ENCODE measurements at regions not wholly inside any gene's neighbourhood (a gene's known extent, or its start where the extent isn't known, plus 50 kb on each side); places are given as distances from the start of the nearest gene placed in this dataset.
"Not testable (repeated sequence)": the region's sequence is repeated elsewhere in the genome, so short reads cannot be mapped to it uniquely, and the experiment has no call there.

DNA sequence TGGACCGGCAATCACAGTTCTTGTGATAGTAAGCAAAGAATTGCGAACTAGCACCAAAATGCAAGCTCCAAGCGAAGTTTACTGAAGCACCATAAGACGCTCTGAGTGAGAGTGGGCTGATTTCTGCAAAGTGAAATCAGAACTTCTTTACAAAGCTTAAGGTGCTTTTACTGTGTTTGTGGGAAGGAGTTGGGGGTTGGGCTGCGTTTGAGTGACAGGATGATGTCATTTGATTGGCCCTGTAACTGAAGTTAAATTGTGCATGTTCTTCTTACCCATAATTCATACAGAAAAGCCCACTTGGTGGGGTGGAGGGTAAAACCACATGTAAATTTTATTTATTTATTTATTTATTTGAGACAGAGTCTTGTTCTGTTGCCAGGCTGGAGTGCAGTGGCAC is 970.6 kb upstream of the CDH18 start:
- TF ChIP-seq SPI1 (IDR thresholded peaks at IDR 0.05; ENCODE audit: borderline replicate concordance, low read depth), result no peak
- TF ChIP-seq CTCF (IDR thresholded peaks at IDR 0.05; ENCODE audit: insufficient read depth, low read length), result no peak
- no peak for TF ChIP-seq GABPA (IDR thresholded peaks at IDR 0.05; ENCODE audit: low read depth)
- TF ChIP-seq, protein P1, sequence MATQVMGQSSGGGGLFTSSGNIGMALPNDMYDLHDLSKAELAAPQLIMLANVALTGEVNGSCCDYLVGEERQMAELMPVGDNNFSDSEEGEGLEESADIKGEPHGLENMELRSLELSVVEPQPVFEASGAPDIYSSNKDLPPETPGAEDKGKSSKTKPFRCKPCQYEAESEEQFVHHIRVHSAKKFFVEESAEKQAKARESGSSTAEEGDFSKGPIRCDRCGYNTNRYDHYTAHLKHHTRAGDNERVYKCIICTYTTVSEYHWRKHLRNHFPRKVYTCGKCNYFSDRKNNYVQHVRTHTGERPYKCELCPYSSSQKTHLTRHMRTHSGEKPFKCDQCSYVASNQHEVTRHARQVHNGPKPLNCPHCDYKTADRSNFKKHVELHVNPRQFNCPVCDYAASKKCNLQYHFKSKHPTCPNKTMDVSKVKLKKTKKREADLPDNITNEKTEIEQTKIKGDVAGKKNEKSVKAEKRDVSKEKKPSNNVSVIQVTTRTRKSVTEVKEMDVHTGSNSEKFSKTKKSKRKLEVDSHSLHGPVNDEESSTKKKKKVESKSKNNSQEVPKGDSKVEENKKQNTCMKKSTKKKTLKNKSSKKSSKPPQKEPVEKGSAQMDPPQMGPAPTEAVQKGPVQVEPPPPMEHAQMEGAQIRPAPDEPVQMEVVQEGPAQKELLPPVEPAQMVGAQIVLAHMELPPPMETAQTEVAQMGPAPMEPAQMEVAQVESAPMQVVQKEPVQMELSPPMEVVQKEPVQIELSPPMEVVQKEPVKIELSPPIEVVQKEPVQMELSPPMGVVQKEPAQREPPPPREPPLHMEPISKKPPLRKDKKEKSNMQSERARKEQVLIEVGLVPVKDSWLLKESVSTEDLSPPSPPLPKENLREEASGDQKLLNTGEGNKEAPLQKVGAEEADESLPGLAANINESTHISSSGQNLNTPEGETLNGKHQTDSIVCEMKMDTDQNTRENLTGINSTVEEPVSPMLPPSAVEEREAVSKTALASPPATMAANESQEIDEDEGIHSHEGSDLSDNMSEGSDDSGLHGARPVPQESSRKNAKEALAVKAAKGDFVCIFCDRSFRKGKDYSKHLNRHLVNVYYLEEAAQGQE (IDR thresholded peaks at IDR 0.05; ENCODE audit: insufficient replicate concordance, low read depth), result no peak
- no peak for TF ChIP-seq POLR2AphosphoS5 (IDR thresholded peaks at IDR 0.05; ENCODE audit: low read depth)
- no peak overlapping the region for H3K4me3 ChIP-seq (replicated peaks; ENCODE audit: insufficient read depth, low read length)
- no peak overlapping the region for H3K27ac ChIP-seq (replicated peaks)
- H3K27me3 ChIP-seq (ENCODE audit: insufficient read depth, poor library complexity, severe bottlenecking), result no peaks in the 10 kb centered on the region
- no peak for DNase-seq (ENCODE audit: low read depth in 1 of 2, low spot score in 1 of 2)

DNA sequence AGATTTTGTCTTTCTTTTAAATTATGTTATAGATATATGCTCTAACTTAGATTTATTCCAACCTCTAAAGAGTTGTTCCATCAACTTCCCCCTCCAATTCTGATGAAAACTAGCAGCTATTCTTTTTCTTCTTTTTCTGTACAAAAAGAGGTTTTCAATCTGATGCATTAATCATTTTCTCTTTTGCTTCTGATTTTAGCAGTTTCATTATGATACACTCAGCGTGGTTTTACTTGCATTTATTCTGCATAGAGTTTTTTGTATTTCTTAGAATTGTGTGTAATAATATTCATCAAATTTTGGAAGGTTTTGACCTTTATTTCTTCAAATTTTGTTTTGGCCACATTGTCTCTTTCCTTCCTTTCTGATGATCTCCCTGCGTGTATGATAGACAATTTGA is 968.1 kb upstream of the CDH18 start:
- no peak for TF ChIP-seq CTCF (IDR thresholded peaks at IDR 0.05; ENCODE audit: insufficient read depth, low read length)
- TF ChIP-seq SPI1 (IDR thresholded peaks at IDR 0.05; ENCODE audit: borderline replicate concordance, low read depth), result no peak
- TF ChIP-seq, protein P1 (IDR thresholded peaks at IDR 0.05; ENCODE audit: insufficient replicate concordance, low read depth), result no peak
- TF ChIP-seq GABPA (IDR thresholded peaks at IDR 0.05; ENCODE audit: low read depth), result no peak
- no peak for TF ChIP-seq POLR2AphosphoS5 (IDR thresholded peaks at IDR 0.05; ENCODE audit: low read depth)
- H3K4me3 ChIP-seq (replicated peaks; ENCODE audit: insufficient read depth, low read length), result no peak overlapping the region
- DNase-seq (ENCODE audit: low read depth in 1 of 2, low spot score in 1 of 2), result no peak

DNA sequence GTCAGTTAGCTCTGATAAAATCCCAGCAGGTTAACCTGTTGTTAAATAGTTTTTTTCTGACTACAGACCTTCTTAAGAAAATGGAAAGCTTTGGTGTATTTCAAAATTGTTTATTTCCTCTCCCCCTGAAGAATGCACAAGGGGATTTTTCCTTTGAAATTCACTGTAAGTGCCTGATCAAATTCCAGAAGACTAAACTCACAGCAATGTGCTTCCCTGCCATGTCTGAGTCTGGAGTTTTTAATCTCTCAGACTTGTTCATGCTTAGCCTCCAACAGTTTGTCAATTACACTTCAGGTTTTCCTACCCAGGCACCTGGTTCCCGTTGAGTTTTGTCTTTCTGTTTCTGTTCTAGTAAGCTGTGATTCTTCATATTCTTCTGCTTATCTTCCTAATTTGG is 961.6 kb upstream of the CDH18 start:
- no peak for TF ChIP-seq POLR2AphosphoS5 (IDR thresholded peaks at IDR 0.05; ENCODE audit: low read depth)
- no peak for TF ChIP-seq GABPA (IDR thresholded peaks at IDR 0.05; ENCODE audit: low read depth)
- TF ChIP-seq, protein P1 (IDR thresholded peaks at IDR 0.05; ENCODE audit: insufficient replicate concordance, low read depth), result no peak
- TF ChIP-seq CTCF (IDR thresholded peaks at IDR 0.05; ENCODE audit: insufficient read depth, low read length), result no peak
- no peak for TF ChIP-seq SPI1 (IDR thresholded peaks at IDR 0.05; ENCODE audit: borderline replicate concordance, low read depth)
- H3K4me3 ChIP-seq (replicated peaks; ENCODE audit: insufficient read depth, low read length), result no peak overlapping the region
- H3K27me3 ChIP-seq (ENCODE audit: insufficient read depth, poor library complexity, severe bottlenecking), result no peaks in the 10 kb centered on the region
- DNase-seq (ENCODE audit: low read depth in 1 of 2, low spot score in 1 of 2), result no peak
- H3K27ac ChIP-seq (replicated peaks), result no peak overlapping the region

More for the DNA sequence above, 968.1 kb upstream of the CDH18 start:
- no peaks in the 10 kb centered on the region for H3K27me3 ChIP-seq (ENCODE audit: insufficient read depth, poor library complexity, severe bottlenecking)
- no peak overlapping the region for H3K27ac ChIP-seq (replicated peaks)

DNA sequence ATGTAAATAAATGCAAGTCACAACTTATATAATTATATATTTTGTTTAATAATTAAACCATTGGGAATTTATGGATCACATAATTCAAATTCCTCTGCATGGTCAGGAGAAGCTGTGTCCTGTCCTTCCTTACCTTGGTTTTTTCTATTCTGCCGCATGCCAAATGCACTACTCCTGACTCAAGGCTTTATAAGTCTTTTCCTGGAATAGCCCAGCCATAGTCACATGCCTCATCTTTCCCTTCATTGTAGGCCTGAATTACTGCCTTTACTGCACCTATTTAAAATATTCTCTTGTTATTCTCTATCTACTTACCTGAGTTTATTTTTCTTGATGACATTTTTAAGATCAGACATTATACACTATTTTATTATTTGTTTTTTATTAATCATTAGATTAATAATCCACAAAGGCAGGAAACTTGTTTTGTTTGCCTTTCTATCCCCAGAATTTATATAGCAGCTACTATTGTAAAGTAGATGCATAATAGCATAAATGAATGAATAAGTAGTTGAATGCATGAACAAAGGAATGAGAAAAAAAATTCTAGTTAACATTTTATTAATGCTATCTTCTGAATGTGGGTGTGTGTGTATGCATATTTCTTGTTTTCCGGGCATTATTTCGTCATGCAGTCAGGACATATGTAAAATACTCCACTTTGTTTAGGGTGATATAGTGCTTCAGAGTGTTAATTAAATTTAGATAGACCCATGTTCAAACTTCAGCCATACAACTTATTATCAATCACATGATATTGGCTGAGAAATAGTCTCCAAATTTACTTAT is 955.4 kb upstream of the CDH18 start:
- not testable (repeated sequence) for H3K27ac ChIP-seq (replicated peaks); DNase-seq (ENCODE audit: low read depth in 1 of 2, low spot score in 1 of 2); H3K4me3 ChIP-seq (replicated peaks; ENCODE audit: insufficient read depth, low read length); H3K27me3 ChIP-seq (ENCODE audit: insufficient read depth, poor library complexity, severe bottlenecking)

- H3K27me3 ChIP-seq (ENCODE audit: insufficient read depth, poor library complexity, severe bottlenecking); H3K27ac ChIP-seq (replicated peaks); H3K4me3 ChIP-seq (replicated peaks; ENCODE audit: insufficient read depth, low read length); DNase-seq (ENCODE audit: low read depth in 1 of 2, low spot score in 1 of 2): not testable (repeated sequence)
Measured at GRCh38 chr5:20942603-20943002, 954.6 kb upstream of the CDH18 start.

- H3K27me3 ChIP-seq (ENCODE audit: insufficient read depth, poor library complexity, severe bottlenecking); DNase-seq (ENCODE audit: low read depth in 1 of 2, low spot score in 1 of 2); H3K4me3 ChIP-seq (replicated peaks; ENCODE audit: insufficient read depth, low read length); H3K27ac ChIP-seq (replicated peaks): not testable (repeated sequence)
Measured at GRCh38 chr5:20940786-20941185, 952.8 kb upstream of the CDH18 start.
